ENCODE measurements at regions not wholly inside any gene's neighbourhood (a gene's known extent, or its start where the extent isn't known, plus 50 kb on each side); places are given as distances from the start of the nearest gene placed in this dataset.

GRCh38 chr12:92404259-92404894, 258.7 kb upstream of the BTG1 start:
- TF ChIP-seq CTCF (IDR thresholded peaks at IDR 0.05) (no peak), PBX3 (IDR thresholded peaks at IDR 0.05) (no peak), ELK1 (IDR thresholded peaks at IDR 0.05; ENCODE audit: low read depth, low read length) (no peak), POLR2AphosphoS2 (conservative IDR thresholded peaks at IDR 0.05; ENCODE audit: low read length) (no peak), POLR2A (IDR thresholded peaks at IDR 0.05; ENCODE audit: low read length) (no peak), JUN (IDR thresholded peaks at IDR 0.05) (no peak), RARB (CRISPR knock-in tag; IDR thresholded peaks at IDR 0.05) (no peak), FOSL2 (IDR thresholded peaks at IDR 0.05) (no peak), FOSL2 (CRISPR knock-in tag; IDR thresholded peaks at IDR 0.05) (no peak), SREBF2 (IDR thresholded peaks at IDR 0.05) (no peak)

Data from A549 (cell line).